Stimulated activated CD8-positive, alpha-beta memory T cell treated with anti-CD3 and anti-CD28 coated beads, Interleukin-12 subunit alpha, Interleukin-12 subunit beta, amount 100 ng/mL, for 1 hour (primary cell): ENCODE measurements at regions not wholly inside any gene's neighbourhood (a gene's known extent, or its start where the extent isn't known, plus 50 kb on each side); places are given as distances from the start of the nearest gene placed in this dataset.

Source experiments
- DNase-seq: peaks from one replicate; pipeline ENCODE4 v3.0.0-alpha.2; 2020; ENCODE audit warnings: low read depth

DNA sequence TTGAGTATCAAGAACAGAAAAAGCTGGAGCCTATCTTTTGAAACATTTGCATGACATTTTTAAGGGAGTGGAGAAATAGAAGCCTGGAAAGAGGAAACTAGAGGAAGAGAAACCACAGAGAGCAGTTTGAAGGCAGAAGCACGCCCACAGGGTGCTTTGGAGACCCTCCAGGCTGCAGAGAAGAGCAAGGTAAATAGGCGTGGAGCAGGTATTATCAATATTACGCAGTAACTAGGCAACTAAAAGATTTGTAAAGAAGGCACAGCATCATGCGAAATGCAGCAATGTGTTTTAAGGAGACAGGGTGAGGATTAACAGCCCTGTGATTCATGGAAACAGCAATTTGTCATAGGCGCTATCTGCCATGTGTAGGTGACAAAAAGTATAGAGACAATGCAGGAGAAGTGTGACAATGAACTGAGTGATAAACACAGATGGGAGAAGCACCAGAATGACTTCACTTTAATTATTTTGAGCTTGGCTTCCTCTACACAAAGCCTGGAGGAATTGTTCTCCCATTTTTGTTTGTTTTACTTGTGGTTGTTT is 281.2 kb downstream of the BRINP1 start:
- no peak for DNase-seq

DNA sequence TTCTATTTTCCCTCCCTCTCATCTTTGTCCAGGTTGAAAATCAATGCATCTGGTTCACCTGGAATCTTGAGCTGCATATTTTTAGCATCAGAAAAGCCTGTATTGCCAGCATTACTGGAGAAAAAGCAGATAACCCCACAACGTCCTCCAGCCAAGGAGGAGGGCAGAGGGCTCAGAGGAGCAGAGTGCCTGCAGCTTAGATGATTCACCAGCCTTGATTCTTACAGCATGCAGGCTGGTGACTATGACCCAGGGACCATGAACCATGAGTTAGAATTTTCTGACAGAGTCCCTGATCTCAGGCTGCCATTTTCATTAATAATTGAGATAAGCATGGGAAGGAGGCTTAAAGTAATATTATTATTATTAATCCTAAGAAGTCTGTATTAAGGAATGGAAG is 278.2 kb downstream of the BRINP1 start:
- DNase-seq: no peak

DNA sequence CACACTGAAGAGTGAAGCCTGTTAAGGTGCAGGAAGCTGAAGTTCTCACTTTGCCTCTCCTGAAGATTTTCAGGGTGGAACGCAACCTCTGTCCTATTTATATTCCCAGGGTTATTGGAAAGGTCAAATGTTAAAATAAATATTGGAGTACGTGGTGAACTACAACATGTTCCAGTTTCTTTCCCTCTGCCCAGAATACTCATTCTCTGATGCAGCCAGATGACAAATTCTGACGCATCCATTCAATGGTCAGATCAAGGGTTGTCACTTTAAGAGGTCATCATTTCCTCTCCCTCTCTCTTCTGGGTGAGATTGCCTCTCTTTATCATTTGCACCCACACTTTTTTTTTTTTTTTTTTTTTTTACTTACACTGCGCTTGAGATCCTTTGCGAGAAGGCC is 277.1 kb downstream of the BRINP1 start:
- no peak for DNase-seq

DNA sequence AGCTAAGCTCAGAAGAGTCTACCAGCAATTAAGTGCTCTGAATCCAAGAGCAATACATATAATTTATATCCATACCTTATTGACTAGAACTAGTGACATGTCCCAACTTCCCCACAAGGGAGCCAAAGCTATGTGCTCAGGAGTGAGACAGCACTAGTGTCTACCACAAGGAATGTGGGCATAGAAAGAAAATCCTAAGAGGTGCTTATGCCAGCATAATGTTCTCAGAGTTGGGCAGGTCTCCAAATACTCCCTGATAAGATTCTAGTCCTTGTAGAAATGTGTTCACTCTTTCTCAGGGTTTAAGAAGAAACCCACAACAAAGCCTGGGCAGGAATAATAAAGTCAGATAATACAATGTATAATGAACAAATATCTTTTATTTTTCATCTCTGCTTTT is 275.1 kb downstream of the BRINP1 start:
- DNase-seq: no peak

GRCh38 chr9:119095072-119095471 is 274.2 kb downstream of the BRINP1 start:
- DNase-seq: no peak

DNA sequence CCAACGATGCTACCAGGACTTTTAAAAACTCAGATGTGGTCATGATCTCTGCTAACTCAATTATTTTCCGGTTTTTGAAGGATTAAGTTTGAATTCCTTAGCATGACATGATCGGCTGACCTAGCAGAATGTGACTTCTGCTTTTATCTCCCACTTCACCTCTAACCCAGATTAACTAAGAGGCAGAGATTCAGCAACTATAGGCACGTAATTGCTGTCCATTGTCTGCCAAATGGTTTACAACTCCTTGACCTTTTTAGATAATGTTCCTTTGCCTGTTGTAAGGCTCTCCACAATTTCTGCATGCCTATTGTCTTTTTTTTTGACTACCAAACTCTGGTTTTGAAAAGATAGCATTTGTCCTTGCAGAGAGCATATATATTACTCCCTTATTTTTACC is 268.2 kb downstream of the BRINP1 start:
- no peak for DNase-seq

DNA sequence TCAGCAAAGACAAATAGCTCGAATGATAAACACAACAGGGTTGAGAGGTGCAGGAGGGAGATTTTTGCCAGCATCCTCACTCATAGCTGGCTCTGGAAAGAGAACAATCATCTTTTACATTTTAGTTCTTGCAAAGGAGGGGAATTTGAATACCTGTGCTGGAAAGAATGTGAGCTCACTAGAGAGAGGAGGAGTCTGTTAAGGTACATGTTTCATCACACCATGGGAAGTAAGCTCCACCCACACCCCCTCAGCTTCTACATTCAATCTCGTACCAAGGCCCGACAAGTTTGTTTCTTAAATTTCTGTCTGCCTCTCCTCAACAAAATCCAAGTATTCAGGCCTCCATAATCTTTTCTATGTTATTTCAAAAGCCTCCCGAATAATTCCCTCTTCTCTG is 254.6 kb downstream of the BRINP1 start:
- DNase-seq: no peak
